SH-SY5Y (cell line): ENCODE measurements at regions not wholly inside any gene's neighbourhood (a gene's known extent, or its start where the extent isn't known, plus 50 kb on each side); places are given as distances from the start of the nearest gene placed in this dataset.

Experiments used
- GATA2 ChIP-seq: IDR thresholded peaks from 2 replicates; pipeline ENCODE4 v1.6.1; 2011; ENCODE audit warnings: mild to moderate bottlenecking, low read depth, low read length
- GATA3 ChIP-seq: IDR thresholded peaks from 2 replicates; pipeline ENCODE4 v1.6.1; 2011; ENCODE audit warnings: low read depth, mild to moderate bottlenecking, low read length, moderate library complexity

- no peak for TF ChIP-seq GATA2
- no peak for TF ChIP-seq GATA3
Measured at GRCh38 chr1:58409336-58409735, 137.2 kb downstream of the OMA1 start.
